Fibroblast of mammary gland (primary cell): ENCODE measurements at regions not wholly inside any gene's neighbourhood (a gene's known extent, or its start where the extent isn't known, plus 50 kb on each side); places are given as distances from the start of the nearest gene placed in this dataset.

Experiments
- DNase-seq: peaks from one replicate; pipeline ENCODE4 v3.0.0-alpha.2; 2010; ENCODE audit warnings: low read depth
- H3K4me3 ChIP-seq: 2 replicates; pipeline ENCODE4 v1.5.1; 2011; ENCODE audit warnings: low read depth, mild to moderate bottlenecking, low read length, moderate library complexity; ENCODE audit not compliant: control insufficient read depth
- CTCF ChIP-seq: conservative IDR thresholded peaks from 2 replicates; pipeline ENCODE4 v1.5.1; 2011; ENCODE audit warnings: low read depth, low read length, inconsistent platforms; ENCODE audit not compliant: control insufficient read depth, insufficient read depth

DNA sequence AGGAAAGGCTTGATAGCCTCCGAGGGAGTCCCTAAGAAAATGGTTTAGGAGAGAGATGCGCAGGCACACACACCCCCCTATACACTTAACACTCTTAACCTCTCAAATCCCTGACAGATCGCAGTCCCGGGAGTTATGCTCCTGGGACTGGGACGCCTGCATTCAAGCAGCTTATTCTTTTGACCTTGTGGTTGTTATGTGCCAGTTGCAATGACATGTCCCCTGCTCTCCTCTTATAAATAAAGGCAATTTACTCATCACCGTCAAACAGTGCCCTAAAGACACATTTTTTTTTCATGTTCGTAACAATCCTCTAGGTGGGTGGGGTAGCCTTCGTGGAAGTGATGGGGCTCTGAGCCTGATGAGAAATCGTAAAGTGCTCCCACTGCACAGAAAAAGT lies 162.2 kb downstream of the LRRC30 start:
- no peak for TF ChIP-seq CTCF
- no peak for DNase-seq
- no peak overlapping the region for H3K4me3 ChIP-seq

GRCh38 chr18:7394050-7394659 lies 163.3 kb downstream of the LRRC30 start:
- H3K4me3 ChIP-seq = no peak overlapping the region
- DNase-seq = no peak
- TF ChIP-seq CTCF = no peak

- no peak for DNase-seq
- TF ChIP-seq CTCF = no peak
- no peak overlapping the region for H3K4me3 ChIP-seq
These were observed 164.7 kb downstream of the LRRC30 start for GRCh38 chr18:7395566-7395965.

GRCh38 chr18:7413906-7414305 lies 153.2 kb upstream of the PTPRM start:
- TF ChIP-seq CTCF = no peak
- no peak overlapping the region for H3K4me3 ChIP-seq
- no peak for DNase-seq

GRCh38 chr18:7414459-7414858 lies 152.7 kb upstream of the PTPRM start:
- no peak for TF ChIP-seq CTCF
- peak; percentile 47 for DNase-seq
- no peak overlapping the region for H3K4me3 ChIP-seq

DNA sequence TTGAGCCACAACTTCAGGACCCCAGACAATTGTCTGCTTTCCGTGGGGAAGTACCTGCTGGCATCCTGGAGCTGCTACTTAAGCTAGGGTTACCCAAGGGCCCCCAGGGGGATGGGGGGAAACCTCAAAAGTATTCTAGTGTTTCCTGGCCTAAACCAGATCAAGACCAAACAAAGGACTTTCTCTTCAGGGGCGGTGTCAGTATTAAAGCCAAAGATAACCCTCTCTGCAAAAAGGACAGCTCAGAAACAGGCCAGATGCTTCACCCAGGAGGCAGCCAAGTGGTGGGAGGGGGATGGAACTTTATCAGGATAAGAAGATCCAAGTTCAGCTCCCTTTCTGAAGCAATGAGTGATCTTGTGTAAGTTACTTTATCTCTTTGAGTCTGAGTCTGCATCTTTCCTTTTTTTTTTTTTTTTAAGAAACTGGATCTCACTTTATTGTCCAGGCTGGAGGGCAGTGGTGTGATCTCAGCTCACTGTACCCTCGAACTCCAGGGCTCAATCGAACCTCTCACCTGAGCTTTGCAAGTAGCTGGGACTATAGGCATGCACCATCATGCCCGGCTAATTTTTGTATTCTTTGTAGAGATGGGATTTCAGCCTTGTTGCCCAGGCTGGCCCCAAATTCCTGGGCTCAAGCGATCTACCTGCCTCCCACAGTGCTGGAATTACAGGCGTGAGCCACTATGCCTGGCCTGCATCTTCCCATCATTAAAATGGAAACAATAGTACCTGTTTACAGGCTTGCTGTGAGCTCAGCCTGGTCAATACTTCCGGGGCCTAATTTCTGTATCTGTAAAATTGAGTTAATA lies 151.8 kb upstream of the PTPRM start:
- H3K4me3 ChIP-seq = no peak overlapping the region
- DNase-seq = peak; percentile 20
- TF ChIP-seq CTCF = no peak
